RWPE1 (cell line): ENCODE measurements at regions not wholly inside any gene's neighbourhood (a gene's known extent, or its start where the extent isn't known, plus 50 kb on each side); places are given as distances from the start of the nearest gene placed in this dataset.
A peak's percentile ranks its signal among the peaks of the same experiment; 100 is the strongest.

ENCODE experiments used
- CTCF ChIA-PET: fragments of 350-600 bp; sonication (Branson Sonifier 250); formaldehyde crosslinking; extraction: SDS; loops from one replicate; lab custom pipeline; 2021; lab: Yijun Ruan, JAX
- POLR2A ChIA-PET: fragments of 400-600 bp; formaldehyde crosslinking; extraction: SDS; loops from one replicate; lab custom pipeline; 2020; ENCODE audit warnings: antibody characterized with exemption; ENCODE audit not compliant: low non-redundant PET; lab: Yijun Ruan, JAX
- DNase-seq: peaks from one replicate; pipeline ENCODE4 v3.0.0; 2012; ENCODE audit warnings: low spot score
- H3K27ac ChIP-seq: fragments of 450-650 bp; 2 replicates; pipeline ENCODE4 v1.5.1; 2017
- CTCF ChIP-seq: fragments of 450-650 bp; conservative IDR thresholded peaks from 2 replicates; pipeline ENCODE4 v1.5.1; 2017; ENCODE audit warnings: low read depth, mild to moderate bottlenecking

- no peak for TF ChIP-seq CTCF
- DNase-seq = peak; percentile 12
- no peak overlapping the region for H3K27ac ChIP-seq
- POLR2A ChIA-PET = no interaction called here
- CTCF ChIA-PET = no interaction called here
Observed at GRCh38 chr3:191882289-191882688, 421.3 kb downstream of the PYDC2 start.

DNA sequence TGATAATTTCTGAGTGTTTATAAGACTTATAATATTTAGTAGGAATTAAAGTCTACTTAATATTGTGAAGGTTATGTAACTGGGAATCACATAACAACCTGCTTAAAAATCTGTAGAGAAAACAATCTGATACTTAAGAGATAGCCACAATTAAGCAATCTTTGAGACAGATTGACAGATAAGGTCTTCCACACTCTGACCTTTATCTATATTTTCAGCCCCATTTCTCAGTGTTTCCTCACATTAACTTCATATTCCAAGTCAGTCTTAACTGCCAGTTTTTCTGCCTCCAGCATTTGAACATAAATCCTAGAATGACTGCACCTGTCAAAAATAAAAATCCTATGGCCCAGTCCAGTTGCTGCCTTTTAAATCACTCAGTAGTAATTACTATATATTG is 423.2 kb downstream of the PYDC2 start:
- POLR2A ChIA-PET = no interaction called here
- TF ChIP-seq CTCF = no peak
- CTCF ChIA-PET = no interaction called here

GRCh38 chr3:191889106-191889505 is 428.1 kb downstream of the PYDC2 start:
- no peak for DNase-seq
- ChIA-PET CTCF (interaction anchor here (0.6 kb wide), 1 partner anchor 47 kb away, joined by 3 read pairs; no protein-coding TSS in a partner anchor), POLR2A (interaction anchor here (0.6 kb wide), 1 partner anchor 587 kb away, joined by 4 read pairs; no protein-coding TSS in a partner anchor)
- TF ChIP-seq CTCF = no peak
- H3K27ac ChIP-seq = no peak overlapping the region

More for the DNA sequence above, 423.2 kb downstream of the PYDC2 start:
- DNase-seq = no peak
- no peak overlapping the region for H3K27ac ChIP-seq

GRCh38 chr3:191889756-191890155 is 428.8 kb downstream of the PYDC2 start:
- no peak for TF ChIP-seq CTCF
- no peak for DNase-seq
- no peak overlapping the region for H3K27ac ChIP-seq
- POLR2A ChIA-PET = no interaction called here
- CTCF ChIA-PET = no interaction called here

DNA sequence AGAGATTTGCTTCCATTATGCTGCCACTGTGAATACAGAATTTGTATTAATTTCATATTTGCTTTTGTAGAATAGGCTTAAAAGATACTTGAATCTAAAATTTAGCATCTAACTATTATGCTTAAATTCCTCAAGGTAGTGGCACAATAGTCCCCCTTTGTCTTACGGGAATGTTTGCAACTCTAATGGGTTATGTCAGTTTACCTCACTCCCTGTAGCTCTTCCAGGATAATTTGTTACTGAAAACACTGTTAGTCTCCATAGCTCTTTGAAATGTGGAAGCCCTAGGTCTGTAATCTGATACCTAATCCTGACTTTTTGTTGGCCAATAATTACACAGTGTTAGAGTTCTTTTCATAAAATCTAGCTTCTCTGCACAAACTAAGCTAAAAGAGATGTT is 433.4 kb downstream of the PYDC2 start:
- no peak overlapping the region for H3K27ac ChIP-seq
- ChIA-PET POLR2A (no interaction called here), CTCF (no interaction called here)
- no peak for TF ChIP-seq CTCF
- no peak for DNase-seq

- POLR2A ChIA-PET = no interaction called here
- DNase-seq = peak; percentile 16
- no peak for TF ChIP-seq CTCF
- H3K27ac ChIP-seq = no peak overlapping the region
- CTCF ChIA-PET = no interaction called here
Observed at GRCh38 chr3:191901741-191902140, 440.8 kb downstream of the PYDC2 start.
